WERI-Rb-1 (cell line): ENCODE measurements at regions not wholly inside any gene's neighbourhood (a gene's known extent, or its start where the extent isn't known, plus 50 kb on each side); places are given as distances from the start of the nearest gene placed in this dataset.

Experiments used
- DNase-seq: peaks from one replicate; pipeline ENCODE4 v3.0.0-alpha.2; 2020
- H3K27ac ChIP-seq: fragments of 250-450 bp; sonication (Bioruptor Pico); 2 replicates; pipeline ENCODE4 v1.5.1; 2020; ENCODE audit warnings: mild to moderate bottlenecking, moderate library complexity
- H3K27me3 ChIP-seq: fragments of 250-450 bp; sonication (Bioruptor Pico); 2 replicates; pipeline ENCODE4 v1.5.1; 2021; ENCODE audit warnings: mild to moderate bottlenecking, low read depth, moderate library complexity; ENCODE audit not compliant: insufficient read depth, severe bottlenecking
- H3K36me3 ChIP-seq: fragments of 250-450 bp; sonication (Bioruptor Pico); 2 replicates; pipeline ENCODE4 v1.5.1; 2020; ENCODE audit warnings: mild to moderate bottlenecking, moderate library complexity
- H3K4me3 ChIP-seq: 2 replicates; pipeline ENCODE4 v1.5.1; 2011; ENCODE audit warnings: low read depth, mild to moderate bottlenecking, control low read depth, low read length
- H3K9me3 ChIP-seq: fragments of 250-450 bp; sonication (Bioruptor Pico); 2 replicates; pipeline ENCODE4 v1.5.1; 2021; ENCODE audit warnings: mild to moderate bottlenecking, moderate library complexity; ENCODE audit not compliant: severe bottlenecking
- TF ChIP-seq, protein P1 (sequence below): IDR thresholded peaks from 2 replicates; pipeline ENCODE4 v1.5.1; 2011; ENCODE audit warnings: low read depth, mild to moderate bottlenecking, control low read depth, inconsistent platforms, low read length

DNA sequence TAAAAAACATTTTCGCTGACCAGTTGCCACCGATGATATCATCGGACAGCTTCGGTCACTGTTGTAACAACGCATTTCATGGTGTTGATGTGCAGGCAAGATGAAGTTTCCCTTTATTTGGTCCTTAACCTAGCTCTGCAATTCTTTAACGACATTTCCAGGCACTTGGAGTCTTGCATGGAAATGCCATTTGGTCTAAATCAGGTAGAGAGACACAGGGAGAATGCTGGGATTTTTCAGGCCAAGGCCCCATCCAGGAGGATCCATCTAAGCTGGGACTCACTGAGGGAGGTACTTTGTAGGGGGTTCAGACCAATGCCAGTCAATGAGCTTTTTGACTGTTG, 121.5 kb upstream of the RCN1 start:
- Histone ChIP-seq H3K4me3 (no peak overlapping the region), H3K9me3 (no peaks in the 10 kb centered on the region), H3K27me3 (peaks cover 3% of the 10 kb centered on the region), H3K36me3 (no peaks in the 10 kb centered on the region), H3K27ac (no peak overlapping the region)
- no peak for DNase-seq
- TF ChIP-seq, protein P1, sequence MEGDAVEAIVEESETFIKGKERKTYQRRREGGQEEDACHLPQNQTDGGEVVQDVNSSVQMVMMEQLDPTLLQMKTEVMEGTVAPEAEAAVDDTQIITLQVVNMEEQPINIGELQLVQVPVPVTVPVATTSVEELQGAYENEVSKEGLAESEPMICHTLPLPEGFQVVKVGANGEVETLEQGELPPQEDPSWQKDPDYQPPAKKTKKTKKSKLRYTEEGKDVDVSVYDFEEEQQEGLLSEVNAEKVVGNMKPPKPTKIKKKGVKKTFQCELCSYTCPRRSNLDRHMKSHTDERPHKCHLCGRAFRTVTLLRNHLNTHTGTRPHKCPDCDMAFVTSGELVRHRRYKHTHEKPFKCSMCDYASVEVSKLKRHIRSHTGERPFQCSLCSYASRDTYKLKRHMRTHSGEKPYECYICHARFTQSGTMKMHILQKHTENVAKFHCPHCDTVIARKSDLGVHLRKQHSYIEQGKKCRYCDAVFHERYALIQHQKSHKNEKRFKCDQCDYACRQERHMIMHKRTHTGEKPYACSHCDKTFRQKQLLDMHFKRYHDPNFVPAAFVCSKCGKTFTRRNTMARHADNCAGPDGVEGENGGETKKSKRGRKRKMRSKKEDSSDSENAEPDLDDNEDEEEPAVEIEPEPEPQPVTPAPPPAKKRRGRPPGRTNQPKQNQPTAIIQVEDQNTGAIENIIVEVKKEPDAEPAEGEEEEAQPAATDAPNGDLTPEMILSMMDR, result no peak

DNA sequence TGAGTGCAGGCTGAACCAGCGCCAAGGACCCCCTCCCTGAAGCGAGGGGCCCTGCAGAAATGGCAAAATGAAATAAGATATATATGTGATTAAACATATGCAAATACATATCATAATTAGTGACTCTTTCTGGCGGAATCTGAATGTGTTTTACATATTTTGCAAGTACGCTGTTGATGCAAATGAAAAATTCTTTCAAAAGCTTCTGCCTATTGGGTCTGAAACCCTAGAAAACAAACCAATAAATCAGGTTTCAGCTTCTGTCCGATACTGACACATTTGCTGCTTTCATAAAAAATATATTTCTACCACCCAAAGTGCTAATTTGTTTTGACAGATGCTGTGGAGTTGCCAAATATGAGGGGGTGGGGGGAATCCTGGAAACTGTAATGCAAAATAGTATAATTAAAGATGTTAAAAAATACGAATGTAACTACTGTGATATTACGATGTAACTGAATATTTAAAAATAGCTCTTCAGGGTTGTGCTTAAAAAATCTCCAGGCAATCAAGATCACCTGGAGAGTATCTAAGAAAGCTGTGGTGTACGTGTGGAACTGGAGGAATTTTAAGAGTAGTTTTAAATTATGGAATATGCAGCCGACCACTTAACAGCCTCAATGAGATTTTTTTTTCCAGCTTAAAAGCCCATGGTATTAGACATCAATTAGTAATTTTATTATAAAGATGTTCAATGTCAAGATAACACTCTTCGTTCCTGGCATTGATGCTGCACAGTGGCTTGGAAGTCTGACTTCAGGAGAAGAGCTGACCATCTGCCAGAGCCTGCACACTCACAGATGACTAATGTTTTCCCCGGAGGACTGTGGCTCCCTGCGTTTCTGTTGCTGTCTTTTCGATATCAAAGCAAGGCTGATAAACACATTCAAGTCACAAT, 122.2 kb upstream of the RCN1 start:
- peaks cover 3% of the 10 kb centered on the region for H3K27me3 ChIP-seq
- H3K36me3 ChIP-seq, result no peaks in the 10 kb centered on the region
- H3K9me3 ChIP-seq, result no peaks in the 10 kb centered on the region
- no peak overlapping the region for H3K27ac ChIP-seq
- H3K4me3 ChIP-seq, result no peak overlapping the region
- TF ChIP-seq, protein P1, result no peak
- DNase-seq, result no peak

DNA sequence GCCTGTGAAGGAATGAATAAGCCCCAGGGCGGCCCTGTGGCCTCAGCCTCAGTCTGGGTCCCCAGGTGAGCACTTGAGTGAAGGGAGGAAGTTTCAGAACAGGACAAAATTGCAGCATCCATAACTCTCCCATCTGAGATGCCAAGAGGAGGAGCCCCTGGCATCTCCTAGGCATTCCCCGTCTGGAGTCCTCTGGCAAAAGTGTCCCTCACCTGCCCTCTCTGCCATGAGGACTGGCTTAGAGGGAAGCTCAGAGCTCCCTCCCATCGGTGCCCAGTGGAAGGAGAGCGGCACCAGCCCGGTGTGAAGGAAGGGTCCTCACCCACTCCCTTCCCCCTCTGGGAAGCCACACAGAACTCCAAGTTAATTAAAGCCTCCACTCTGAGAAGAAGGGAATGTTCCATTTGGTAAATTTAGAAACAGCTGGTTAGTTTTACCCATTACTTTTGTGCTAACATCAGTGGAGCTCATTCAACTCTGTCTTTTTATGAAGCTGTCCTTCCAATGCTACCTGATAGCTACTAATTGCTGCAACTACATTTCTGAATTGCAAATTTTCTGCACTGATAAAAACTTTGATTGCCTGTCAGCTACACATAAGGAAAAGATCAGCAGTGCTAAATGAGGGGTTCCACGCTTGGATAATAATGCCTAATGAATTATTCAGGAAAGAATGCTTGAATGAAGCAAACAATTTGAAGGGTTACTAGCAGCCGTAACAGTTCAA, 123.3 kb upstream of the RCN1 start:
- TF ChIP-seq, protein P1, result no peak
- no peak for DNase-seq
- Histone ChIP-seq H3K9me3 (no peaks in the 10 kb centered on the region), H3K36me3 (no peaks in the 10 kb centered on the region), H3K27me3 (peaks cover 7% of the 10 kb centered on the region), H3K27ac (no peak overlapping the region), H3K4me3 (no peak overlapping the region)

DNA sequence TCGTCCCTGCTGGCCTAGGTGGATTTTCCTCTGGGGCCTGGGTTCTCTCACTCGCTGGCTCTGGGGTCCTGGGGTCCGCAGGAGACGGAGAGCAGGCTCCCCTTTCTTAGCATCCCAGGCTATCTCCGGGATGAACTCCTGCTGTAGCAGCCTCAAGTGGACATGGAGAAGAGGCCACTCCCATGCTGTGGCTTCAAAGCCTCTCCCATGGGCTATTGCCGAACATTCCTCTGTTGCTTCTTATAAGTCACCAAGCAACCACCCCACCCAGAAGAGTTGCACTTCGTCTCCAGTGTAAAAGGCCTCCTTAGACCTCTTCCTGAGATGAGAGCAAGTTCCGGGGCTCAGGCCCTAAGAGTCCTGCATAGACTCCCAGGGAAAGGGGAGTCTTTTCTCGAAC, 124.0 kb upstream of the RCN1 start:
- Histone ChIP-seq H3K27me3 (peaks cover 12% of the 10 kb centered on the region), H3K9me3 (no peaks in the 10 kb centered on the region), H3K36me3 (no peaks in the 10 kb centered on the region), H3K27ac (no peak overlapping the region), H3K4me3 (no peak overlapping the region)
- TF ChIP-seq, protein P1, result no peak
- DNase-seq, result no peak

DNA sequence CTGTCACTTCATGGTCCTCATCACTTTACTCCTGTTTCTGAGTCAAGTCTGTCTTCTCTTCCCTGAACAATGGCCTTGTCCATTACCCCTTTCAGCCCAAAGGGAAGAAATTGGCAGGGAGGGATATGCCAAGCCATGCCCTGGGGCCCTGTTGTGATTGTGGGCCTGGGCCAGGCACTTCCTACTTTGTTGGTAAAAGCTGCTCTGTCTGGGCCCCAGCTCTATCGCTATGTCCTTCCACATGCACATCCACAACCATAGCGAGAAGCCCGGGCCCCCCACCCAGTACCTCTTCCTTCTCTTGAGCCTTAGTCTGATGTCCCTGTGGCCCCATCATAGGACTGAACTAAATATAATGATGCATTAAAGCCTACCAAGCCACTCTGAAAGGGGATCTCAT, 126.7 kb upstream of the RCN1 start:
- H3K27ac ChIP-seq, result no peak overlapping the region
- no peak for DNase-seq
- H3K9me3 ChIP-seq, result no peaks in the 10 kb centered on the region
- H3K27me3 ChIP-seq, result peaks cover 25% of the 10 kb centered on the region
- TF ChIP-seq, protein P1, result no peak
- no peak overlapping the region for H3K4me3 ChIP-seq
- H3K36me3 ChIP-seq, result no peaks in the 10 kb centered on the region
